HAP-1 (cell line): ENCODE measurements at regions not wholly inside any gene's neighbourhood (a gene's known extent, or its start where the extent isn't known, plus 50 kb on each side); places are given as distances from the start of the nearest gene placed in this dataset.

Source experiments
- DNase-seq, 2 experiments: peaks; one replicate each; pipeline ENCODE4 v3.0.0-alpha.2; 2016 to 2020; ENCODE audit warnings: low spot score in 2 of 2
- H3K27me3 ChIP-seq: fragments of 250-450 bp; sonication (Bioruptor Pico); 2 replicates; pipeline ENCODE4 v1.5.1; 2020; ENCODE audit warnings: low read depth, mild to moderate bottlenecking, moderate library complexity
- H3K36me3 ChIP-seq: fragments of 250-450 bp; sonication (Bioruptor Pico); replicated peaks from 2 replicates; pipeline ENCODE4 v1.5.1; 2020; ENCODE audit warnings: mild to moderate bottlenecking
- H3K4me1 ChIP-seq: fragments of 250-450 bp; sonication (Bioruptor Pico); 2 replicates; pipeline ENCODE4 v1.5.1; 2020; ENCODE audit warnings: mild to moderate bottlenecking
- H3K4me3 ChIP-seq: fragments of 250-450 bp; sonication (Bioruptor Pico); 2 replicates; pipeline ENCODE4 v1.5.1; 2020; ENCODE audit warnings: mild to moderate bottlenecking, moderate library complexity
- H3K9me3 ChIP-seq: fragments of 250-450 bp; sonication (Bioruptor Pico); 2 replicates; pipeline ENCODE4 v1.5.1; 2020; ENCODE audit warnings: mild to moderate bottlenecking, moderate library complexity
- in situ Hi-C: fragments of 300-500 bp; cut with MboI; formaldehyde crosslinking; loops from 3 replicates; pipeline ENCODE4 v1.14.3; 2020; ENCODE audit warnings: low sequenced_read_pairs, inconsistent platforms, mixed read lengths

- H3K36me3 ChIP-seq: no peaks in the 10 kb centered on the region
- no peaks in the 10 kb centered on the region for H3K27me3 ChIP-seq
- in situ Hi-C loops: no loop called here
- DNase-seq: no peak
- no peak overlapping the region for H3K4me3 ChIP-seq
- H3K4me1 ChIP-seq: no peaks in the 10 kb centered on the region
- no peaks in the 10 kb centered on the region for H3K9me3 ChIP-seq
These were observed 315.3 kb downstream of the BCL11B start for GRCh38 chr14:98956661-98957060.

DNA sequence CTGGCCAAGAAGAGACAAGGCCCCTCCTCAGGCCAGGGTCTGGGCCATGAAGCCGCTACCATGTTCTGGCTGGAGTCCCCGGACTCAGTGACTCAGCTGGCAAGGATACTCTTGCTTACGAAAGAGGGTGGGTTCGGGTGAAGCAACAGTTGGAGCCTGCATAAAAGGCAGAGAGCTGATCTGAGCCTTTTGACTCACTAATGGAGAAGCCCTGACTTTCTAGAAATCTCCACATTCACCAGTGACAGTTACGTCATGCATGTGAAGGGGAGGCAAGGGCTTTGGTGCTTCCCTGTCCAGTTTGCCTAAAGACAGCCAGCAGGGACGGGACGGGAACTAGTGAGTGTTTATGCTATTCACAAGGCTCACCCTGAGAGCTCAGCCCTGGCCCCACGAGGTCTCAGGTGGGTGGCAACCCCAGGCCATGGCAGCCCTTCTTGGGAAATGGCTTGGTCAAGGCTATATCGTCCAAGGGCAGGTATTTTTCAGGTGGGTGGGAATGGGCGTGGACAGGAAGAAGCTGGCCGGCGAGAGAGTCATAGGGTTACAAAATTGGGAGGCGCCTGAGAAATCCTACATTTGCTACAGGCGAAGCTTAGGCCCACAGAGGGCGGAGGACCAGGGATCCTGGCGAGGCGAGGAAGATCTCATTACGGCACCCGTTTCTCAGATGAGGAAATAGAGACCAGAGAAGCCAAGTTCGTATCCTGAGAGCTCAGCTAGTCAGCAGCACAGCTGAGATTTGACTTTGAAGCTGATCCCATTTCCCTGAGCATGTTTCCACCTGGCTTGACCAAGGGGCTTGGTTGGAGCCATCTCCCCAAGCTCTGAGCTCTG is 314.6 kb downstream of the BCL11B start:
- in situ Hi-C loops: no loop called here
- DNase-seq: no peak
- Histone ChIP-seq H3K9me3 (no peaks in the 10 kb centered on the region), H3K27me3 (no peaks in the 10 kb centered on the region), H3K36me3 (no peaks in the 10 kb centered on the region), H3K4me3 (no peak overlapping the region), H3K4me1 (no peaks in the 10 kb centered on the region)

GRCh38 chr14:98958048-98958631 is 313.9 kb downstream of the BCL11B start:
- H3K4me3 ChIP-seq: no peak overlapping the region
- DNase-seq: no peak
- no peaks in the 10 kb centered on the region for H3K4me1 ChIP-seq
- H3K27me3 ChIP-seq: no peaks in the 10 kb centered on the region
- H3K36me3 ChIP-seq: no peaks in the 10 kb centered on the region
- in situ Hi-C loops: no loop called here
- H3K9me3 ChIP-seq: no peaks in the 10 kb centered on the region

DNA sequence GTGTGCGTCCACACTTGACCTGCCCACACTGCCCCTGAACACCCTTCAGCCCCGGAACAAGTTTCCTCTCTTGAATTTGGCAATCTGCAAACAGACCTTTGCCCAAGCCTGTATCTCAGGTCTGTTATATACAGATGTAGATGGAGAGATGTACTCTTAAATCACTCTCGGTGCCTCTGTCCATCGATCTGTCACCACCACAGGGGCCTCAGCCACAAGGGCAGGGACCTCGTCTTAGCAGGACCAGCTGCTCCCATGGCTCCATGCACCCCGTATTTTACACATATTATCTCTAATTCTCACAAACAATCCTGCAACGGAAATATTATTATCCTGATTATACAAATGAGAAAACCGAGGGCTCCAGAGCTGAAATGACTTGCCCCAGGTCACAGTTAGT is 313.4 kb downstream of the BCL11B start:
- Histone ChIP-seq H3K4me3 (no peak overlapping the region), H3K9me3 (no peaks in the 10 kb centered on the region), H3K27me3 (no peaks in the 10 kb centered on the region), H3K4me1 (no peaks in the 10 kb centered on the region), H3K36me3 (no peaks in the 10 kb centered on the region)
- in situ Hi-C loops: no loop called here
- DNase-seq: no peak

- in situ Hi-C loops: no loop called here
- Histone ChIP-seq H3K4me3 (no peak overlapping the region), H3K4me1 (no peaks in the 10 kb centered on the region), H3K27me3 (no peaks in the 10 kb centered on the region), H3K9me3 (no peaks in the 10 kb centered on the region), H3K36me3 (no peaks in the 10 kb centered on the region)
- no peak for DNase-seq
These were observed 312.6 kb downstream of the BCL11B start for GRCh38 chr14:98959410-98959809.

- Histone ChIP-seq H3K27me3 (no peaks in the 10 kb centered on the region), H3K9me3 (no peaks in the 10 kb centered on the region), H3K36me3 (no peaks in the 10 kb centered on the region), H3K4me3 (no peak overlapping the region), H3K4me1 (no peaks in the 10 kb centered on the region)
- in situ Hi-C loops: no loop called here
- DNase-seq: no peak
These were observed 311.9 kb downstream of the BCL11B start for GRCh38 chr14:98959958-98960616.

- Histone ChIP-seq H3K4me3 (no peak overlapping the region), H3K9me3 (no peaks in the 10 kb centered on the region)
These were observed 311.4 kb downstream of the BCL11B start for GRCh38 chr14:98960617-98961013.

DNA sequence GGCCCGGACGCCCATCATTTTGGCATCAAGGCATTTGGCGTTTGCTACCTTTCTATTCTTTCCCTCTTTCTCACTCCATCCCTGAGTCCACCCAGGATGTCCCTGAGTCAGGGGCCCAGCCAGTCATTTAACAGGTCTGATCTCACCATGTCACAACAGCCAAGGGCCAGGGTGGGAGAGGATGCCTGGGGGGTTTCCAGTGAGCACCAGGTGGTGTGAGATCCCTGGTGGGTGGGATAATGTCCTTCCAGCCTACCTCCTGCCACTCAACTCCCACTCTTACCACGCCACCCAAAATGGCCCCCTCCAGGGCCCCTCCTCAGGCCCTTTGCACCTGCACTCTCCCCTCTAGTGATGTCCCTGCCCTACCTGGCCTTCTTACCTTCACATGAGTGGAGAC is 310.8 kb downstream of the BCL11B start:
- no peak for DNase-seq
- no peaks in the 10 kb centered on the region for H3K4me1 ChIP-seq
- in situ Hi-C loops: no loop called here
- no peaks in the 10 kb centered on the region for H3K27me3 ChIP-seq
- H3K4me3 ChIP-seq: no peak overlapping the region
- no peaks in the 10 kb centered on the region for H3K36me3 ChIP-seq
- H3K9me3 ChIP-seq: no peaks in the 10 kb centered on the region

More at GRCh38 chr14:98960617-98961013, 311.4 kb downstream of the BCL11B start:
- Histone ChIP-seq H3K4me1 (no peaks in the 10 kb centered on the region), H3K36me3 (no peaks in the 10 kb centered on the region), H3K27me3 (no peaks in the 10 kb centered on the region)
- in situ Hi-C loops: no loop called here
- DNase-seq: no peak

DNA sequence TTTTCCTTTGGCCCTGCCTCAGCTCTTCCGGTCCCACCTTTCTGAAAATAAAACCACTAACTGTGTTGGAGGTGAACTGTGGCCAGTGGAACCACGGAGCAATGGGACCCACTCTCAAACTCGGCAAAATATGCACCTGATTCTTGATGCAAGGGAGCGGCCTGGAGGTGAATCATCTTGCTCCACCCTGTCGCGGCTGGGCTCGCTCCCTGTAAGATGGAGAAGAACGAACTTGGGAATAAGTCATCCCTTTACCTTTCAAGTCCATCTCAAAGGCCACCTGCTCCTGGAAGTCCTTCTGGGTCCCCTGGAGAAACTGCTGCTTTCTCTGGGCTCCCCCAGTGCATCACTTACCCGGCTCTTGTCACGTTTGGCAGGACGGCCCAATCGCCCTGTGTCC is 309.9 kb downstream of the BCL11B start:
- Histone ChIP-seq H3K9me3 (no peaks in the 10 kb centered on the region), H3K36me3 (no peaks in the 10 kb centered on the region)
- no peak for DNase-seq

GRCh38 chr14:98963610-98964009 is 308.4 kb downstream of the BCL11B start:
- in situ Hi-C loops: no loop called here
- DNase-seq: no peak

More for the DNA sequence above, 309.9 kb downstream of the BCL11B start:
- no peaks in the 10 kb centered on the region for H3K4me1 ChIP-seq
- H3K27me3 ChIP-seq: no peaks in the 10 kb centered on the region
- no peak overlapping the region for H3K4me3 ChIP-seq
- in situ Hi-C loops: no loop called here

GRCh38 chr14:98964171-98964570 is 307.8 kb downstream of the BCL11B start:
- Histone ChIP-seq H3K9me3 (no peaks in the 10 kb centered on the region), H3K4me3 (no peak overlapping the region), H3K27me3 (no peaks in the 10 kb centered on the region), H3K4me1 (no peaks in the 10 kb centered on the region), H3K36me3 (no peaks in the 10 kb centered on the region)
- in situ Hi-C loops: no loop called here
- no peak for DNase-seq

More at GRCh38 chr14:98963610-98964009, 308.4 kb downstream of the BCL11B start:
- no peaks in the 10 kb centered on the region for H3K27me3 ChIP-seq
- H3K9me3 ChIP-seq: no peaks in the 10 kb centered on the region
- no peaks in the 10 kb centered on the region for H3K4me1 ChIP-seq
- no peaks in the 10 kb centered on the region for H3K36me3 ChIP-seq
- H3K4me3 ChIP-seq: no peak overlapping the region

DNA sequence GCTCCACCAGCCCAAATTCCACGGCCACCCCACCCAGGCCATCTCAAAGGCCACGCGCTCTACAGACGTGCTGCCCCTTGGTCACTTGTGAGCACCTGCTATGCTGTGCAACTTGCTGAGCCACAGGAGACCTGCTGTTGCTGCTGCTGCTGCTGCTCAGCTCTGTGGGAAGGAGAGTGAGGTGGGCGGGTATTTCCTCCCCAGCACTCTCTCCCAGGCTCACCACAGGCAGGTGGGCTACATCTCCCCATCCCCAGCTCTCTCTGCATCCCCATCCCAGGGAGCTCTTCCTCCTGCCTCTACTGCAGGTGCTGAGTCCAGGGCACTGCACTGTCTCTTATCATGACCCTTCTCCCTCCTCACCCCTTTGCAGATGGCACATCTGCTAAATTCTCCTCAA is 306.9 kb downstream of the BCL11B start:
- no peak overlapping the region for H3K4me3 ChIP-seq
- H3K36me3 ChIP-seq: no peaks in the 10 kb centered on the region
- no peaks in the 10 kb centered on the region for H3K27me3 ChIP-seq
- DNase-seq: no peak
- H3K9me3 ChIP-seq: no peaks in the 10 kb centered on the region
- H3K4me1 ChIP-seq: no peaks in the 10 kb centered on the region
- in situ Hi-C loops: no loop called here

GRCh38 chr14:98966016-98966415 is 306.0 kb downstream of the BCL11B start:
- Histone ChIP-seq H3K9me3 (no peaks in the 10 kb centered on the region), H3K4me1 (no peaks in the 10 kb centered on the region), H3K36me3 (no peaks in the 10 kb centered on the region), H3K4me3 (no peak overlapping the region), H3K27me3 (no peaks in the 10 kb centered on the region)
- in situ Hi-C loops: no loop called here
- no peak for DNase-seq

GRCh38 chr14:98966475-98967162 is 305.4 kb downstream of the BCL11B start:
- Histone ChIP-seq H3K27me3 (no peaks in the 10 kb centered on the region), H3K9me3 (no peaks in the 10 kb centered on the region), H3K4me3 (no peak overlapping the region), H3K36me3 (no peaks in the 10 kb centered on the region), H3K4me1 (no peaks in the 10 kb centered on the region)
- no peak for DNase-seq
- in situ Hi-C loops: no loop called here
